GM21390 (cell line): ENCODE measurements at regions not wholly inside any gene's neighbourhood (a gene's known extent, or its start where the extent isn't known, plus 50 kb on each side); places are given as distances from the start of the nearest gene placed in this dataset.
"Not testable (repeated sequence)": the region's sequence is repeated elsewhere in the genome, so short reads cannot be mapped to it uniquely, and the experiment has no call there.

Experiments used
- ATAC-seq: cut with Tn5 transposase; IDR thresholded peaks from one replicate; pipeline ENCODE4 v1.9.1; 2021; ENCODE audit not compliant: unreplicated experiment

DNA sequence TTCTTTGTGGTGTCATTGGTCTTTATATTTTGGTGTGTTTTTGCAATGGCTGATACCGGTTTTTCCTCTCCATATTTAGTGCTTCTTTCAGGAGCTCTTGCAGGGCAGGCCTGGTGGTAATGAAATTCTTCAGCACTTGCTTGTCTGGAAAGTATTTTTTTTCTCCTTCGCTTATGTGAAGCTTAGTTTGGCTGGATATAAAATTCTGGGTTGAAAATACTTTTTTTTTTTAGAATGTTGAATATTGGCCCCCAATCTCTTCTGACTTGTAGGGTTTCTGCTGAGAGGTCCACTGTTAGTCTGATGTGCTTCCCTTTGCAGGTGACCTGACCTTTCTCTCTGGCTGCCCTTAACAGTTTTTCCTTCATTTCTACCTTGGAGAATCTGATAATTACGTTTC is 82.7 kb downstream of the XCL2 start:
- not testable (repeated sequence) for ATAC-seq

DNA sequence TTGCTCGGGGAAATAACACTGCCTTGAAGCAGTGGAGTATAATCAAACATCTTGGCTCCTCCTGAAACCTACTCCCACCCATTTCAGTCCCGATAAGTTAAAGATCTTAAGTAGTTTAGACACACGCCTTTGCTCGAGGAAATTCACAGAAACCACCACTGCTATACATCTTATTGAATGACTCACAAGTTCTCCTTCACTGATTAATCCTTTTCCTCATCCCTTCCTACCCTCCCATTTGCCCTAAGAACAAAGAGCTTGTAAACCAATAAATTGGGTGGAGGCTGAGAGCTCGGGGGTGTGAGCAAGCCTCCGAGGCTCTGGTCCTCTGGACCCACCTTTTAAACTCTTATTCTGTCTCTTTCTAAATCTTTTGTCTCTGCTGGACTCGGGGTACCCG is 86.5 kb downstream of the XCL2 start:
- not testable (repeated sequence) for ATAC-seq

DNA sequence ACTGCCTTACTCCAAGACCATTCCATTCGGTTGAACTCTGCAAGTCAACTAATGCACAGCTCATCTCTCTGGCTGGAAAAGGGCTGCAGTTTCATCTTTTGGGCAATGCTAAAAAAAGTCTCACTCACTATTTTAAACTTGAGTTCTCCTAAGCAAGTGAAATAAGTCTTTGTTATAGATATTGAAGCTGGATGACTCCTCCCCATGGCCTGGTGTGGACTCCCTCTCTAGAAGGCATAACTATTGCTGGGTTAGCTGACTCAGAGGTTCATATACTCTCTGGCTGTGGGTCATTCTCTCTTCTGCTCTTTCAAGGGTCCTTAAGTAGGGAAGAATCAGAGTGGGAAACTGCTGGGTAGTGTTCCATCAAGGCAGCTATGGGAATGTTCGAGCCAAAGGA is 88.0 kb downstream of the XCL2 start:
- no peak for ATAC-seq

DNA sequence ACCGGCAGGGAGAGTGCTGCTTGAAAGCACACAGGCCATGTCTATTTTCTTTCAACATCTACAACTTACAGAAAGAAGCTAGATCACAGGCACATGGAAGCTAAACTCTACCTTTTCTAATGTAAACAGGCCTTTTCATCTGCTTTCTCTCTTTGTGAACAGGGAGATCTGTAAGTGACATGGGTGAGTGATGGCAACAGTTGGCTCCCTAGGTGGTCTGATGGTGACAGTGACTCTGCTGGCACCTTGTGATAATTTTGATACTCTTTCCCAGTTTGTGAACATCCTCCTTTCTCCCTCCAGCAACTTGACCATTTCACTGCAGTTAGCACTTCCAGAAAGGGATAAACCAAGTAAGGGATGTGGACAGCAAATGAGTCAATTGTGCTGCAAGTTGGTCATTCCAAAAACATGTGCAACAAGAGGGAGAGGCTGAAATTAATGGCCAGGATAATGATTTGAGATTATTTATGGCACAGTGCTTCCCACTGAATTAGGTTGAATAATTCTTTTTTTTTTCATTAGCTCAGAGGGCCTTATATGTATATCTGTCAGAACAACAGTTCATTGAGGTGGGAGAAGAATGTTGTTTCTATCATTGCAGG is 89.5 kb downstream of the XCL2 start:
- ATAC-seq = no peak

DNA sequence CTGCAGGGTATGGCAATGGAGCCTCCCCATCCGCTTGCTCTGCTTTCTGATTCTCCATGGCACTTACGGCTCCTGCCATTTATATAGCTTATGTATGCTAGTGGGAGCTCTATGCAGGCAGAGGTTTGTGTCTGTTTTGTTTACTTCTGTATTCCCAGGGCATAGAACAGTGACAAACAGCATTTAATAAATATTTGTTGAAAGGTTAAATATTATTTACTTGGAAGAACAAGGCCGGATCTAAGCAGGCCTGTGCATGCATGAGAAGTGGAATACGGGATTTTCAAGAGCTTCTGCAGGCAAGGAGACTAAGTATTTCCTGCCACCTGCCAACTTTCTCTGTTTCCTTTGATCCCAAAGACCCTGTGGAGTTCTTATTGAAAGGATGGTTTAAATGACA is 90.7 kb downstream of the XCL2 start:
- ATAC-seq = no peak

DNA sequence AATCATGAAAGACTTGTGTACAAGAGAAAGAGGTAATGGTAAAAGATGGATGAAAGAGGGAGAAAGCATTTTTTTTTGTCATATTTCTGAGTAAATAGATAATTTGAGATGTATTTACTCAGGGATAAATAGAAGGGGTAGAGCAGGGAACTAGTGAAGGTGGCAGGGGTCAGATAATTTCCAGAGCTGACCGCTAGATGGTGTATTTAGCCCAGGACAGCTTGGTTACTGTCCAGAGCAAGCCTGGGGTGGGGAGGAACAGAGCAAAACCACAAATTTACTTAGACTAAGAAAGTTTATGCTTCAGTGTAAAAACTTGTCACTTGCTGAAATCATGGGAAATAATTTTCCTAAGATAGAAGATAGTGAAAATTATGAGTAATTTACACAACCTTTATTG is 91.5 kb downstream of the XCL2 start:
- ATAC-seq = no peak

DNA sequence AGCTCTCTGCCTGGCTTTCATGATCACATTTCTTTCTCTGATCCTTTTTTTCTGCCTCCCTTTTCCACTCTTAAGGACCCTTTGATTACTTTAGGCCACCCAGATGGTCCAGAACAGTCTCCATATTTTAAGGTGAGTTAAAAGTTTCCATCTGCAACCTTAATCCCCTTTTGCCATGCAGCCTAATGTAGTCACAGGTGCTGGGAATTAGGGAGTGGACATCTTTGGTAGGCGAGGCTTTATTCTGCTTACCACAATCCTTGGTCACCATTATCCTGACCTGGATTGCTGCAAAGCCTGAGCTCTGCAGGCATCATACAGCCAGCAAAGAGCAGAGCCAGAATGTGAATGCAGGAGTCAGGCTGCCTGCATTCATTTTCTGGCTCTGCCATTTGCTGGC is 95.9 kb downstream of the XCL2 start:
- ATAC-seq = no peak

DNA sequence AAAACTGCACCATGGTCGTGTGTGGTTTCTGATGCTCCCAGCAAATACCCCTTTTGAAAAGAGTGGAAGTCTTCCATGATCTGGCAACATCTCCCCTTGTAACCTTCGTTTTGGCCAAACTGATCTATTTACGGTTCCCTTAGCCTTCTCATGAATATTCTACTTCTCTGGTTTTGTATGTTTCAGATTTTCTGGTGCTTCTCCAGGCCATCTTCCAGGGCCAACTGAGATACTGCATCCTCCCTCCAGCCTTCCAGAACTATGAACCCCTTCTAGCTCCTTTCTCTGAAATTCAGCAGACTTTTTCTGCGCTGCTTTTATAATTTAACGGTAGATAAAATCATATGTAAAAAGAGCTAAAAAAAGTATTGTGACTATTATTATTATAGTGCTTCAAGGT is 97.7 kb downstream of the XCL2 start:
- no peak for ATAC-seq

DNA sequence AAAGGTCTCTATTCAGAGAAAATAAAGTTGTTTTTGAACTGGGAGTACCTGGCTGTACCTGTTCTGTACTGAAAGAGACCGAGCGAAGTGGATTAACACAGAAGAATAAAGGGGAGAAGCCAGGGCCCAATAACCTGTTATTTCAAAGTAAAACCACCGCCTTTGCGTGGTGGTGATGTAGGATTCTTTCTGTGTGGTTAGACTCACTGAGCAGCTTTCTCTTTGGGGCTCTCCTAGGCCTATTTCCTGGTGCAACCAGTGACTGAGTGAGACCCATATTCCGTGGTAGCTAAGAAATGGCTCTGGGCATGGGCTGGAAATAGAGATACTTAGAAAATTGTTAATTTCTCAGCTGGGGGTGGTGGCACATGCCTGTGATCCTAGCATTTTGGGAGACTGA is 99.9 kb downstream of the XCL2 start:
- no peak for ATAC-seq

DNA sequence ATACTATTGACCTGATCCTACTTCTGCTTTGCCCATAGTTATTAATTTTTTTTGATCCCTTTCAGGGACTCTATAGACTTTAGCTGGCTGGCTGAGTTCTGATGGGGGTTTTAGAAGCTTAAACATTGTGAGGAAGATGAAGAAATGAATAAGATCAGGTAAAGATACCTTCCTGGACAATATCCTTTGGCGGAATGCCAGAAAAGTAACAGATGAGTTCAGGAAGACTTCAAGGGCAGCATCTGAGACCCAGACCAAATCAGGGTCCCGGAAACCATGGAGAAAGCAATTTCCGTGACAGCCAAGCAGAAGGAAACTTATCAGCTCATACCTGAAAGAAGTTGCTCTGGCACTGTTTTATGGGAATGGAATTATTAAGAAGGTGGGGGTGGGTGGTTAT is 100.4 kb downstream of the XCL2 start:
- ATAC-seq = no peak

DNA sequence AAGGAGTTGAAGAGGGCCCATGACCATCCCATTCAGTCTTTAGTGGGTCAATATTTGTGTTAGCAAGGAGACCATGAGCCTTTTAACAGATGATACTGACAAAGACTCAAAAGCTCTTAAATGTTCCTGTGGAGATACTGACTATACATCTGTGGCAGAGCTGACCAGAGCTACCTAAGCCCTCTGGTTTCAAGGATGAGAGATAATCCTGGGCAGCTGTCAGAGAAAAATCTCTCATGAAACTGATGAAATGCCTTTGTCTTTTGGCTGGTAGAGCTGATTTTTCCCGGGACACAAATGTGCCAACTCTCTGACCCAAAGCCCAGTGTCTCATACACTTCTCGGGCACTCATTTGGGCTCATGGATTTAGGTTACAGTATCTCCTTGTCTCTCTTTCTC is 100.9 kb downstream of the XCL2 start:
- no peak for ATAC-seq

DNA sequence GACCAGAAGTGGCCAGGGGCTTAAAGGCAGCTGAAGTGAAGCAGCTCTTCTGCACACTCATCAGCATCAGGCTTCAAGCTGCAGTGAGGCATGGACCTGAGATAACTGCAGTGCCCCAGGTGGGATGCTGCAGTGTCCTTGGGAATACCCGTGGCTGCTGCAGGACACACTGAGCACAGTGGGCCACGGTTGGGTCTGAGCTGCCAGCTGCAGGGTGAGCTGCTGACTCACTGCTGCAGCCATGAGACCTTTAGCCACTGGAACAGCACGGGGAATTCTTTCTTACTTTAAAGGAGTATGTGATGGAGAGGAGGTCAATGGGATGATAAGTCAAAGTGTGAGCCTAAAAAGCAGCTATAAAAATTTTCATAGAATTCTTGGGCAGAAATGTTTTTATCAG is 102.1 kb downstream of the XCL2 start:
- ATAC-seq = no peak

DNA sequence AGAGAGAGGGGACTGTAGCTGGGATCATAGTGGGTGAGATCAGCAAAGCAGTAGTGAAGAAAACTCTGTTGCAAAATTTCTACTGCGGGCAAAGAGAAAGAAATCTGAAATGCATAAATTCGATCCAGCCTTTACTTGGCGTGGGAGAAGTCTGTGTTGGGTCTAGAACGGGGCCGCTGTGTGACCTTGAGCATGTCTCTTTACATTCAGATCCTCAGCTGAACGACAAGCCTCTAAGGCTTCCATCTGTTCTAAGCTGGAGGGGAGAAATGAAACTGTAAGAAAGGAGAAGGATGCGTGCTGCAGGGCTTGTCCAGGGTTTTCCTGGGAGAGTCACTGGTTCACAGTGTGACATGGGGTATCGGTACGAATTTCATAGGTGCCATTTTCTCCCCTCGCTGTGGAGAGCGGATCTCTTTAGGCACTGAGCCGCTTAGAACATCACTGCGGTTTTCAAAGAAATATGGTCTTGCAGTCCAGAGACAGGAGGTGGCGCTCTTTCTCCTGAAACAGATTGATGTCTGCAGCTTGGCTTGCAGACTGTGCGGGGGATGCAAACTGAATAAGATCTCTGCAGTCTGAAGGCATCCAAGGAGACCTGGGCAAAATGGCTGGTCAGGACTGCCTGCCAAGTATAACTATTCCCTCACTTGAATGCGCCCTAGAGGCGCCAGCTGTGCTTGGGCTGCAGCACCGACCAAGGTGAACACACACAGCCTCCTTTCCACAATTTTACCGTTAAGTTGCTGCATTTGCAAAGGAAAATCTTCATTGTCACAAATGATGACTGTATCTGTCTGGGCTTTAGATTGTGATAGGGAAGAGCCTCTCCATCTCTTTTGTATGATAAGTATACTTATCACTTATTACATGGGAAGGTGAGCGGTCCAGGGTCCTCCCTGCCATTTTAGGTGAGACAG is 104.1 kb downstream of the XCL2 start:
- peak; percentile 90 for ATAC-seq

DNA sequence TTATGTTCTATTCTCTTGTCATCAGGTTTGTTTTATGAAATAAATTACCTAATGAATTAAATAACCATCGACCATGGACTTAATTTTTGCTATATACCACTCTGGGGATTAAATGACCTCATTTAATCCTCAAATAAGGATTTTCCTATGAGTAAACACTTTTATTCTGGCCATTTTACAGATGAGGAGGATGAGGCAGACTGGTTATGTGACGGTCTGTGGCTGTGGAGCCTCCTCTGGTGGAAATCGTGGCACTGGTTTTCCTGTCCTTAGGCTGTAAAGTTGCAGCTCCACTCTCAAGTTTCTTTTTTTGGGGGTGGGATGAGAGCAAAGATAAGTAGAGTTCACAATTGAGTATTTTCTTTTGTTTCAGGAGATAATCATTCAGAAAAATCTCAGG is 105.2 kb downstream of the XCL2 start:
- ATAC-seq = no peak

DNA sequence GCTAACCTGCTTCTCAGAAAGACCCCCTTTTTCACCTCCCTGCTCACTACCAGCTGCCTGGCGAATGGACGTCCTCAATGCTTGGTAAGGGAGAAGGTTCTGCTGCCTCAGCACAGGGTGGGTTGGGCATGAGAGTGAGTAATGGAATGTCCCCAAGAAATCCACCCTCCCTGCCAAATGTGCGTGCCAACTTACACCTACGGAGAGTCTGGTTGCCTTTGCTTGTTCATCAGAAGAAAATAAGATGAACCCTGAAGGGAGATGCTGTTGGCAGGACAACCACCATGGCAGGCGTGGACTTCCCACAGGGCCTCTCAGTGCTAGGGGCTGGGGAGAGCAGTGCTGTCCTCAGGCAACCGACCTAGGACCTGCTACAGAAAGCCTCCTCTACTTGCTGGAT is 106.0 kb downstream of the XCL2 start:
- no peak for ATAC-seq

DNA sequence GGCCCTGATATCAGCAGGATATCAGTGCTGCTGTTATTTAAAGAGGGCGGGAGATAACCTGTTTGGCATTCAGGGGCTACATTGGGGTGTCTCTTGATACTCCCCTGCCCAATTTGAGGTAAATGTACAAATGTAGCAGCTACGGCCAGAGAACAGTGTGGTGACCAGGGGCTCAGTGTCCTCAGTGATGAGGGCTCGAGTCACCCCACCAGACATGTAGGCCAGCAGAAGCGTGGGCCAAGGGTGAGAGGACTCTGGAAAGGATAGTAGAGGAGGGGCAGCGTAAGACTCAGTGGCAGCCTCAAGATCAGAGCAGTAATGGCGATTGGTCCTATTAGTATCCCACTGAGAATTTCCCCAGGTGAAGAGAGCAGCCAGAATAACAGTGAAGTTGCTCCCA is 108.4 kb downstream of the XCL2 start:
- ATAC-seq = no peak

DNA sequence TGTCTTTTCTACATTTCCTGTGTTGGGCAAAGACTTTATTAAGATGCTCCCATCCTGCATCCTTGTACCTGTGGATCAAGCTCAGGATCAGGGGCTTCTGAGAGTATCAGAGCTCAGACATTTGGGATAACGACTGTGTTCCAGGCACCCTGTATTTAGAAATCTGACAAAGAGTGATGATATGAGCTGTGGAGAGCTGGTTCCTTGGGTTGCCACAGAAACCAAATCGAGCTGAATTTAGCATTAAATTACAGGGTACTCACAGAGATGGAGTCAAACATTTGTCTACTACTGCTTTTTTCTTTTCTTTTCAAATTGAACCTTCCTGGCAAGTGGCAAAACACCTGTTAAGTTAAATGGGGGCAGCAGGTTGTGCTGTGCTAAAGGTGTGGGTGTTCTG is 110.6 kb downstream of the XCL2 start:
- ATAC-seq = no peak

DNA sequence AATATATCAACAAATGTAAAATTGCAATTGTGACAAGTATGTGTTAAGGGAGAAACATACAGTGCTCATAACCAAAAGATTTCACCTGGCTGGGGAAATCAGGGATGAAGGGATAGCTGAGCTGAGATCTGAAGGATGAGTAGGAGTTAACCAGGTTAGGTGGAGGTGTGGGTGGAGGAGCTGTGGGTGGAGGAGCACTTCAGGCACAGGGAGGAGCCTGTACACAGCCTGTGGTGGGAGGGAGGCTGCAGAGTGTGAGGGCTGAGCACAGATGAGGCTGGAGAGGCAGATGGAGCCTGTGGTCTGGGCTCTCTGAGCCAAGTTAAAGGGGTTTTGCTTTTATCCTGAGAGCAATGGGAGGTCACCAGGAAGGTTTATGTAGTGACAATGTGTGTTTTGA is 111.9 kb downstream of the XCL2 start:
- no peak for ATAC-seq

DNA sequence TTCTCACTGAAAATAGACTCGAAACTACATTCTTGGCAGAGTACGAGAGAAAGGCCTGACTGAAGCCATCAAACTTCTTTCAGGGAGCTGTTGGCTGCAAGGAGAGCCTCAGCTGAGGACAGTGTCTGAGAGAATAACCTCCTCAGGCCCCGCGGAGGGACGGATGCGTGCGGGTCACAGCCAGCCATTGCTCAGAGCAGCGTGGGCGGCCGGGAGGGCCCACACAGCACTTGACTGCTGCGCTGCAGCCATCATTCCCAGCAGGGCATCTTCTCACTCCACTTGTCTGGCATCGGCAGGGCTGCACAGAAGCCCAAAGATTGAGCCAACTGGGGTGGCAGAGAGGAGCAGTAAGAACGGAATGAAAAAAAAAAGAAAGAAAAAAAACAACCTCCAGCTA is 113.5 kb downstream of the XCL2 start:
- no peak for ATAC-seq

DNA sequence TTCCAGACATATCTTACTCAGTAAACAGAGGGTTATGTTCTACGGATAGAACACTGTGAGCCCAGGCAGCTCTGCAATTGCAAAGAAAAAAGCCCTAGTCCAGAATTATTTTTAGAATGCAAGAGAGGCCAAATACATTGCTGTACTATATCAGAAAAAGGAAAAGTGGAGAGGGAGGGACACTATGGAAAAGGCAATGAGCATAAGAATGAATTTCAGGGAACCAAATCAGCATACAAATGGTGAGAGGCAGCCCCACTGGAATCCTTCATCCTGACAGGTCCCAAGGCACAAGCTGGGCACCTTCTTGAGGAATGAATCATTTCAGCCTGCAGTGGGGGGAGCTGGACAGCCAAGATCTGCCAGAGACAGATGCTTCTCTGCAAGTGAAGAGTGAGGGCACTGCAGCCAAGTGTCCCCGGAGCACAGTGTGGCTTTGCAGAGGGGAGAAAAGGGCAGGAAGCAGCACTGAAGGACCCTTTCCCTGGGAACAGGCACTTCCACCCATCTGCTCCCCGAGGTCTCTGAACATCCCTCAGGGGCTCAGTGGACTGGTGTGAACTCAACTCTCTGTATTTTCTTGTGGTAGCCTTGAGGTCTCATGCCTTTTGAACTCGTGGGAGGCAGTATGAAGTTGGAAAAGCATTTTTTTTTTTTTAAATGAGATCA is 115.6 kb downstream of the XCL2 start:
- no peak for ATAC-seq

DNA sequence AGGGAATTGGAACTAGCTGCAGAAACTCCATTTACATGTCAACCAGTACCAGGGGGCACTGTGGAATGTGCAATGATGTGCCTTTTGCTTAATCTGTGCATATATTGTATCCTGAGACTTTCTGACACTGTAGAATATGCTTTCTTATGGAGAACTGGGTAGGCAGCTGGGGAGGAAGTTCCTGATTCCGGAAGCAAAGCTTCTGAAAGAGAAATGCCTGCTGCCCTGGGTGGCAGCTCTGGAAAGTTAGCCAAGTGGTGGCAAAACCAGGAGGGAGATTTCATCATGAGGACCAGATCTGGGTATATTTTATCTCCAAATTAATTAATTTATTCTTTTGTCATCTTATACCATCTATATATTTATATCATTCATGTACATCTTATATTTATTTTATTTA is 116.7 kb downstream of the XCL2 start:
- no peak for ATAC-seq

DNA sequence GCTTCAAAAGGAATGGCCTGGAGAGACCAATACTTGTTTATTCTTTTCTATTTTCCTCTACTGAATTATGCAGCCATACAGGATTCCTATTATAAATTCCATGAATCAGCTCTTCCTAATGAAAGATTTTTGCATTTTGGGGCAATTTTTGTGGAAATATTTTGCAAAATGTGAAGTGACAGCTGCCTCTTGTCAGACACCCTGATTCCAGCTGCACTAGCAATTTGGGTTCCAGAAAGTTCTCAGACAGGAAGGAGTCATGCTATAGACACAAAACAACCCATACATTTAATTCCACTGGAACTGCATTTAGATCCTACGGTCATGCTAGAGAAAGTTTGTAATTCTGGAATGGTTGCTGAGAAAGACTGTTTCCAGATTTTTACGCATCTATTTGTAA is 119.5 kb downstream of the XCL2 start:
- ATAC-seq = no peak
